ENCODE measurements at regions not wholly inside any gene's neighbourhood (a gene's known extent, or its start where the extent isn't known, plus 50 kb on each side); places are given as distances from the start of the nearest gene placed in this dataset.

DNA sequence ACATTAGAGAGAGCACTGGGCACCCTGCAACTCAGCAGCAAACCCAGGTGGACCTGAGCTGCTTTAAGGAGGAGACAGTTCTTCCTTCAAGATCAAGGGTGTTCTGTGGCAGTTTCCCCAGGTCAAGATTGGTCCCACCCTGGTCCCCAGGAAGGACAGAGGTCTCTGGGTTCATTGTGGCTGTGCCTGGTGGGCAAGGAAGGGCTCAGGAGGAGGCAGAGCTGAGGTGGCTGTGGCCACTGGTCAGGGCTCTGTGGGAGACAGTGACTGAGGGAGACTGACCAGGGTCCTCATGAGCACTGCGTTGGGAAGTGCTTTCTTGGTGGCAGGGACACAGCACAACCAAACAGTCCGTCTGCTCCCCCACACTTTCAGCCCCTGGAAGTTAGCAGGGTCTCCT is 141.3 kb downstream of the FCRL5 start:
- no peaks in the 10 kb centered on the region for H3F3A ChIP-seq (ENCODE audit: insufficient read depth)
- no peaks in the 10 kb centered on the region for H3K4me1 ChIP-seq (ENCODE audit: insufficient read depth)
- H3K27ac ChIP-seq, result no peak overlapping the region
- DNase-seq, result no peak
- H3K4me2 ChIP-seq (ENCODE audit: unreplicated experiment), result no peak overlapping the region
- no peaks in the 10 kb centered on the region for H3K79me2 ChIP-seq (ENCODE audit: insufficient read depth)
- H2AFZ ChIP-seq, result no peak overlapping the region
- TF ChIP-seq EZH2 (IDR thresholded peaks at IDR 0.05; ENCODE audit: insufficient read depth, poor library complexity, severe bottlenecking), result no peak
- TF ChIP-seq EZH2phosphoT487 (IDR thresholded peaks at IDR 0.05; ENCODE audit: insufficient read depth, low read depth), result no peak
- no peaks in the 10 kb centered on the region for H3K36me3 ChIP-seq (ENCODE audit: low read depth)
- no peaks in the 10 kb centered on the region for H3K9me2 ChIP-seq (ENCODE audit: insufficient read depth)
- H3K9me3 ChIP-seq (ENCODE audit: low read depth), result no peaks in the 10 kb centered on the region
- in situ Hi-C loops (cut with MboI), result no loop called here
- H3K4me3 ChIP-seq, result no peak overlapping the region
- H3K27me3 ChIP-seq (replicated peaks; ENCODE audit: insufficient read depth), result no peaks in the 10 kb centered on the region
- H4K20me1 ChIP-seq (ENCODE audit: insufficient read depth), result no peaks in the 10 kb centered on the region
- no peak overlapping the region for H3K9ac ChIP-seq
- 16 to 22% methylated on average over 2 of the region's 2 CpGs for WGBS, 2 experiments (ENCODE audit: low coverage in 1 of 2, low lambda C conversion rate in 2 of 2, missing lambda C conversion rate in 2 of 2)

DNA sequence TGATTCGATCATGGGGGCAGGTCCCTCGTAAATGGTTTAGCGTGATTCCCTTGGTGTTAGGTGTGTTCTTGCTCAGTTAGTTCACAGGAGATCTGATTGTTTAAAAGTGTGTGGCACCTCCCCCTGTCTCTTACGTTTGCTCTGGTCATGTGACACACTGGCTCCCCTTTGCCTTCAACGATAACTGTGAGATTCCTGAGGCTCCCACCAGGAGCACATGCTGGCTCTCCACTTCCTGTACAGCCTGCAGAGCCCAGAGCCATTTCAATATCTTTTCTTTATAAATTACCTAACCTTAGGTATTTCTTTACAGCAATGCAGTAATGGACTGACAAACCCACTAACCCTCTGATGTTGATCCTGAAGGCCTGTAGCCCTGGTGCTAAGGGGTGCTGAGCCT is 141.9 kb downstream of the FCRL5 start:
- Histone ChIP-seq H3K4me2 (ENCODE audit: unreplicated experiment) (no peak overlapping the region), H3K4me3 (no peak overlapping the region), H3F3A (ENCODE audit: insufficient read depth) (no peaks in the 10 kb centered on the region), H3K9me3 (ENCODE audit: low read depth) (no peaks in the 10 kb centered on the region), H3K4me1 (ENCODE audit: insufficient read depth) (no peaks in the 10 kb centered on the region), H4K20me1 (ENCODE audit: insufficient read depth) (no peaks in the 10 kb centered on the region), H3K27ac (no peak overlapping the region), H3K79me2 (ENCODE audit: insufficient read depth) (no peaks in the 10 kb centered on the region), H2AFZ (no peak overlapping the region), H3K36me3 (ENCODE audit: low read depth) (no peaks in the 10 kb centered on the region), H3K9me2 (ENCODE audit: insufficient read depth) (no peaks in the 10 kb centered on the region), H3K9ac (no peak overlapping the region), H3K27me3 (replicated peaks; ENCODE audit: insufficient read depth) (no peaks in the 10 kb centered on the region)
- in situ Hi-C loops (cut with MboI), result no loop called here
- WGBS, 2 experiments (ENCODE audit: low coverage in 1 of 2, low lambda C conversion rate in 2 of 2, missing lambda C conversion rate in 2 of 2), result 66 to 72% methylated on average over 5 of the region's 5 CpGs
- no peak for DNase-seq
- no peak for TF ChIP-seq EZH2phosphoT487 (IDR thresholded peaks at IDR 0.05; ENCODE audit: insufficient read depth, low read depth)
- no peak for TF ChIP-seq EZH2 (IDR thresholded peaks at IDR 0.05; ENCODE audit: insufficient read depth, poor library complexity, severe bottlenecking)

GRCh38 chr1:157409927-157410326 is 142.4 kb downstream of the FCRL5 start:
- H3K36me3 ChIP-seq (ENCODE audit: low read depth), result no peaks in the 10 kb centered on the region
- TF ChIP-seq EZH2 (IDR thresholded peaks at IDR 0.05; ENCODE audit: insufficient read depth, poor library complexity, severe bottlenecking), result no peak
- no peak for TF ChIP-seq EZH2phosphoT487 (IDR thresholded peaks at IDR 0.05; ENCODE audit: insufficient read depth, low read depth)
- WGBS, 2 experiments (ENCODE audit: low coverage in 1 of 2, low lambda C conversion rate in 2 of 2, missing lambda C conversion rate in 2 of 2), result 24 to 30% methylated on average over 6 of the region's 6 CpGs
- H3K79me2 ChIP-seq (ENCODE audit: insufficient read depth), result no peaks in the 10 kb centered on the region
- no peak overlapping the region for H3K9ac ChIP-seq
- H4K20me1 ChIP-seq (ENCODE audit: insufficient read depth), result no peaks in the 10 kb centered on the region
- no peak overlapping the region for H3K27ac ChIP-seq
- H3K9me2 ChIP-seq (ENCODE audit: insufficient read depth), result no peaks in the 10 kb centered on the region
- no peak overlapping the region for H3K4me2 ChIP-seq (ENCODE audit: unreplicated experiment)
- in situ Hi-C loops (cut with MboI), result no loop called here
- H3K4me1 ChIP-seq (ENCODE audit: insufficient read depth), result no peaks in the 10 kb centered on the region
- DNase-seq, result no peak
- H3K27me3 ChIP-seq (replicated peaks; ENCODE audit: insufficient read depth), result no peaks in the 10 kb centered on the region
- H3K9me3 ChIP-seq (ENCODE audit: low read depth), result no peaks in the 10 kb centered on the region
- H3F3A ChIP-seq (ENCODE audit: insufficient read depth), result no peaks in the 10 kb centered on the region
- no peak overlapping the region for H2AFZ ChIP-seq
- no peak overlapping the region for H3K4me3 ChIP-seq

- no peak for DNase-seq
- Histone ChIP-seq H3K9me3 (ENCODE audit: low read depth) (no peaks in the 10 kb centered on the region), H3K4me1 (ENCODE audit: insufficient read depth) (no peaks in the 10 kb centered on the region), H2AFZ (no peak overlapping the region), H3F3A (ENCODE audit: insufficient read depth) (no peaks in the 10 kb centered on the region), H3K79me2 (ENCODE audit: insufficient read depth) (no peaks in the 10 kb centered on the region), H3K9ac (no peak overlapping the region), H4K20me1 (ENCODE audit: insufficient read depth) (no peaks in the 10 kb centered on the region), H3K4me3 (no peak overlapping the region), H3K4me2 (ENCODE audit: unreplicated experiment) (no peak overlapping the region), H3K27me3 (replicated peaks; ENCODE audit: insufficient read depth) (no peaks in the 10 kb centered on the region), H3K9me2 (ENCODE audit: insufficient read depth) (no peaks in the 10 kb centered on the region), H3K27ac (no peak overlapping the region), H3K36me3 (ENCODE audit: low read depth) (no peaks in the 10 kb centered on the region)
- no peak for TF ChIP-seq EZH2 (IDR thresholded peaks at IDR 0.05; ENCODE audit: insufficient read depth, poor library complexity, severe bottlenecking)
- TF ChIP-seq EZH2phosphoT487 (IDR thresholded peaks at IDR 0.05; ENCODE audit: insufficient read depth, low read depth), result no peak
- in situ Hi-C loops (cut with MboI), result no loop called here
- WGBS, 2 experiments (ENCODE audit: low coverage in 1 of 2, low lambda C conversion rate in 2 of 2, missing lambda C conversion rate in 2 of 2), result 39 to 41% methylated on average over 6 of the region's 6 CpGs
These were observed 144.3 kb downstream of the FCRL5 start for GRCh38 chr1:157407917-157408525.

GRCh38 chr1:157407367-157407766 is 144.9 kb downstream of the FCRL5 start:
- Histone ChIP-seq H3K4me2 (ENCODE audit: unreplicated experiment) (no peak overlapping the region), H3K27me3 (replicated peaks; ENCODE audit: insufficient read depth) (0 out of 2 replicates have a peak, but pooled peaks cover 4% of the 10 kb centered on the region), H4K20me1 (ENCODE audit: insufficient read depth) (no peaks in the 10 kb centered on the region), H3K9me2 (ENCODE audit: insufficient read depth) (no peaks in the 10 kb centered on the region), H3K27ac (no peak overlapping the region), H3K9ac (no peak overlapping the region), H3K4me1 (ENCODE audit: insufficient read depth) (no peaks in the 10 kb centered on the region), H2AFZ (no peak overlapping the region), H3F3A (ENCODE audit: insufficient read depth) (no peaks in the 10 kb centered on the region), H3K4me3 (no peak overlapping the region), H3K9me3 (ENCODE audit: low read depth) (no peaks in the 10 kb centered on the region), H3K79me2 (ENCODE audit: insufficient read depth) (no peaks in the 10 kb centered on the region), H3K36me3 (ENCODE audit: low read depth) (no peaks in the 10 kb centered on the region)
- no peak for DNase-seq
- in situ Hi-C loops (cut with MboI), result no loop called here
- TF ChIP-seq EZH2phosphoT487 (IDR thresholded peaks at IDR 0.05; ENCODE audit: insufficient read depth, low read depth) (no peak), EZH2 (IDR thresholded peaks at IDR 0.05; ENCODE audit: insufficient read depth, poor library complexity, severe bottlenecking) (no peak)
